DOHH2 (cell line): ENCODE measurements at regions not wholly inside any gene's neighbourhood (a gene's known extent, or its start where the extent isn't known, plus 50 kb on each side); places are given as distances from the start of the nearest gene placed in this dataset.

ENCODE experiments used
- H3F3A ChIP-seq: fragments of 200-600 bp; sonication (generic), shearing (Covaris generic); 2 replicates; pipeline ENCODE4 v1.6.0; 2016; ENCODE audit warnings: antibody characterized with exemption, mild to moderate bottlenecking; ENCODE audit not compliant: control insufficient read depth, insufficient read depth
- H3K27ac ChIP-seq: fragments of 200-600 bp; sonication (generic); 2 replicates; pipeline ENCODE4 v1.5.1; 2014; ENCODE audit warnings: low read depth, mild to moderate bottlenecking, low read length, moderate library complexity
- H3K27me3 ChIP-seq: fragments of 200-600 bp; sonication (generic); 2 replicates; pipeline ENCODE4 v1.6.1; 2014; ENCODE audit warnings: mild to moderate bottlenecking, low read length, mixed read lengths; ENCODE audit not compliant: control insufficient read depth
- H3K36me3 ChIP-seq: fragments of 200-600 bp; sonication (generic); 2 replicates; pipeline ENCODE4 v1.6.1; 2014; ENCODE audit warnings: mild to moderate bottlenecking, low read length, moderate library complexity, mixed read lengths; ENCODE audit not compliant: control insufficient read depth
- H3K4me1 ChIP-seq: fragments of 200-600 bp; sonication (generic); 2 replicates; pipeline ENCODE4 v1.6.1; 2014; ENCODE audit warnings: mild to moderate bottlenecking, low read length, mixed read lengths; ENCODE audit not compliant: control insufficient read depth
- H3K4me2 ChIP-seq: fragments of 200-600 bp; sonication (generic); 2 replicates; pipeline ENCODE4 v1.6.0; 2014; ENCODE audit warnings: mild to moderate bottlenecking, low read length, moderate library complexity
- H3K4me3 ChIP-seq: fragments of 200-600 bp; sonication (generic); 2 replicates; pipeline ENCODE4 v1.5.1; 2014; ENCODE audit warnings: mild to moderate bottlenecking, low read length, mixed read lengths
- H3K79me2 ChIP-seq: fragments of 200-600 bp; sonication (generic); 2 replicates; pipeline ENCODE4 v1.6.1; 2014; ENCODE audit warnings: mild to moderate bottlenecking, low read length, mixed read lengths; ENCODE audit not compliant: control insufficient read depth
- H3K9me2 ChIP-seq: fragments of 200-600 bp; sonication (generic); replicated peaks from 2 replicates; pipeline ENCODE4 v1.6.1; 2014; ENCODE audit warnings: mild to moderate bottlenecking, low read length, mixed read lengths; ENCODE audit not compliant: control insufficient read depth
- H3K9me3 ChIP-seq: fragments of 200-600 bp; sonication (generic); 2 replicates; pipeline ENCODE4 v1.6.1; 2014; ENCODE audit warnings: antibody characterized with exemption, low read length, mixed read lengths; ENCODE audit not compliant: control insufficient read depth, insufficient read depth
- H4K20me1 ChIP-seq: fragments of 200-600 bp; sonication (generic); 2 replicates; pipeline ENCODE4 v1.6.0; 2014; ENCODE audit warnings: low read depth, mild to moderate bottlenecking, antibody characterized with exemption, low read length, moderate library complexity; ENCODE audit not compliant: control insufficient read depth, insufficient read depth
- CTCF ChIP-seq: fragments of 200-600 bp; sonication (generic); IDR thresholded peaks from one replicate; pipeline ENCODE4 v1.5.1; 2014; ENCODE audit warnings: antibody characterized with exemption, mild to moderate bottlenecking, low read depth, low read length; ENCODE audit not compliant: poor library complexity, severe bottlenecking
- EZH2phosphoT487 ChIP-seq: fragments of 200-600 bp; sonication (generic); IDR thresholded peaks from 2 replicates; pipeline ENCODE4 v1.6.1; 2017; ENCODE audit warnings: borderline replicate concordance, mild to moderate bottlenecking, antibody characterized with exemption, low read length, moderate library complexity, mixed read lengths

GRCh38 chr3:117788061-117788460 is 1078.5 kb downstream of the TUSC7 start:
- Histone ChIP-seq H3K9me2 (no peaks in the 10 kb centered on the region; the same call in 1 of the 2 replicates), H3K4me1 (no peaks in the 10 kb centered on the region), H3K27me3 (no peaks in the 10 kb centered on the region), H3K36me3 (no peaks in the 10 kb centered on the region), H4K20me1 (no peaks in the 10 kb centered on the region), H3F3A (no peaks in the 10 kb centered on the region), H3K4me2 (no peak overlapping the region), H3K9me3 (no peaks in the 10 kb centered on the region), H3K79me2 (no peaks in the 10 kb centered on the region), H3K4me3 (no peak overlapping the region), H3K27ac (no peak overlapping the region)
- no peak for TF ChIP-seq CTCF
- no peak for TF ChIP-seq EZH2phosphoT487

GRCh38 chr3:117788506-117788905 is 1078.9 kb downstream of the TUSC7 start:
- H3K9me2 ChIP-seq, result no peaks in the 10 kb centered on the region; the same call in 1 of the 2 replicates
- H3K36me3 ChIP-seq, result no peaks in the 10 kb centered on the region
- H3K27ac ChIP-seq, result no peak overlapping the region
- no peak overlapping the region for H3K4me3 ChIP-seq
- no peaks in the 10 kb centered on the region for H3K9me3 ChIP-seq
- H3F3A ChIP-seq, result no peaks in the 10 kb centered on the region
- TF ChIP-seq EZH2phosphoT487 (no peak), CTCF (no peak)
- H3K27me3 ChIP-seq, result no peaks in the 10 kb centered on the region
- no peaks in the 10 kb centered on the region for H3K79me2 ChIP-seq
- H3K4me1 ChIP-seq, result no peaks in the 10 kb centered on the region
- H4K20me1 ChIP-seq, result no peaks in the 10 kb centered on the region
- H3K4me2 ChIP-seq, result no peak overlapping the region

GRCh38 chr3:117790235-117790987 is 1080.8 kb downstream of the TUSC7 start:
- no peaks in the 10 kb centered on the region for H3K79me2 ChIP-seq
- no peaks in the 10 kb centered on the region for H3K27me3 ChIP-seq
- no peaks in the 10 kb centered on the region for H3K4me1 ChIP-seq
- H3K27ac ChIP-seq, result no peak overlapping the region
- no peaks in the 10 kb centered on the region for H3F3A ChIP-seq
- H3K9me2 ChIP-seq, result no peaks in the 10 kb centered on the region; the same call in 1 of the 2 replicates
- H3K4me2 ChIP-seq, result no peak overlapping the region
- H4K20me1 ChIP-seq, result no peaks in the 10 kb centered on the region
- no peak for TF ChIP-seq EZH2phosphoT487
- TF ChIP-seq CTCF, result no peak
- H3K36me3 ChIP-seq, result no peaks in the 10 kb centered on the region
- no peaks in the 10 kb centered on the region for H3K9me3 ChIP-seq
- H3K4me3 ChIP-seq, result no peak overlapping the region
